ENCODE measurements at regions not wholly inside any gene's neighbourhood (a gene's known extent, or its start where the extent isn't known, plus 50 kb on each side); places are given as distances from the start of the nearest gene placed in this dataset.

- Histone ChIP-seq H3K4me3 (ENCODE audit: low read length) (no peak overlapping the region), H3K27me3 (ENCODE audit: control insufficient read depth, insufficient read depth, low read length) (no peaks in the 10 kb centered on the region), H3K36me3 (ENCODE audit: control insufficient read depth, low read depth, low read length) (no peaks in the 10 kb centered on the region), H3K4me1 (ENCODE audit: control insufficient read depth, low read depth, low read length) (peaks cover 29% of the 10 kb centered on the region), H3K9me3 (ENCODE audit: control insufficient read depth, low read depth, low read length) (no peaks in the 10 kb centered on the region), H3K27ac (ENCODE audit: low read length) (no peak overlapping the region), H3K9ac (ENCODE audit: low read length) (no peak overlapping the region)
These were observed 330.5 kb upstream of the ADGRL2 start for GRCh38 chr1:81470275-81470674.

- Histone ChIP-seq H3K4me1 (ENCODE audit: control insufficient read depth, low read depth, low read length) (peaks cover 43% of the 10 kb centered on the region), H3K4me3 (ENCODE audit: low read length) (no peak overlapping the region), H3K9ac (ENCODE audit: low read length) (no peak overlapping the region), H3K36me3 (ENCODE audit: control insufficient read depth, low read depth, low read length) (no peaks in the 10 kb centered on the region), H3K27ac (ENCODE audit: low read length) (peak overlapping the region; percentile 43), H3K27me3 (ENCODE audit: control insufficient read depth, insufficient read depth, low read length) (no peaks in the 10 kb centered on the region), H3K9me3 (ENCODE audit: control insufficient read depth, low read depth, low read length) (no peaks in the 10 kb centered on the region)
These were observed 333.4 kb upstream of the ADGRL2 start for GRCh38 chr1:81467383-81467782.

- H3K4me3 ChIP-seq (ENCODE audit: low read length): no peak overlapping the region
- H3K9ac ChIP-seq (ENCODE audit: low read length): no peak overlapping the region
- H3K36me3 ChIP-seq (ENCODE audit: control insufficient read depth, low read depth, low read length): no peaks in the 10 kb centered on the region
- H3K27ac ChIP-seq (ENCODE audit: low read length): no peak overlapping the region
- H3K9me3 ChIP-seq (ENCODE audit: control insufficient read depth, low read depth, low read length): no peaks in the 10 kb centered on the region
- H3K27me3 ChIP-seq (ENCODE audit: control insufficient read depth, insufficient read depth, low read length): no peaks in the 10 kb centered on the region
- H3K4me1 ChIP-seq (ENCODE audit: control insufficient read depth, low read depth, low read length): peaks cover 43% of the 10 kb centered on the region
These were observed 333.8 kb upstream of the ADGRL2 start for GRCh38 chr1:81466961-81467360.

- H3K36me3 ChIP-seq (ENCODE audit: control insufficient read depth, low read depth, low read length): no peaks in the 10 kb centered on the region
- peaks cover 33% of the 10 kb centered on the region for H3K4me1 ChIP-seq (ENCODE audit: control insufficient read depth, low read depth, low read length)
- H3K4me3 ChIP-seq (ENCODE audit: low read length): no peak overlapping the region
- no peaks in the 10 kb centered on the region for H3K27me3 ChIP-seq (ENCODE audit: control insufficient read depth, insufficient read depth, low read length)
- no peak overlapping the region for H3K9ac ChIP-seq (ENCODE audit: low read length)
- H3K27ac ChIP-seq (ENCODE audit: low read length): no peak overlapping the region
- H3K9me3 ChIP-seq (ENCODE audit: control insufficient read depth, low read depth, low read length): no peaks in the 10 kb centered on the region
These were observed 336.5 kb upstream of the ADGRL2 start for GRCh38 chr1:81463936-81464837.

- Histone ChIP-seq H3K4me3 (ENCODE audit: low read length) (no peak overlapping the region), H3K27me3 (ENCODE audit: control insufficient read depth, insufficient read depth, low read length) (no peaks in the 10 kb centered on the region), H3K9ac (ENCODE audit: low read length) (no peak overlapping the region), H3K9me3 (ENCODE audit: control insufficient read depth, low read depth, low read length) (no peaks in the 10 kb centered on the region), H3K27ac (ENCODE audit: low read length) (no peak overlapping the region), H3K4me1 (ENCODE audit: control insufficient read depth, low read depth, low read length) (peaks cover 14% of the 10 kb centered on the region), H3K36me3 (ENCODE audit: control insufficient read depth, low read depth, low read length) (no peaks in the 10 kb centered on the region)
These were observed 341.7 kb upstream of the ADGRL2 start for GRCh38 chr1:81459043-81459442.

- H3K9me3 ChIP-seq (ENCODE audit: control insufficient read depth, low read depth, low read length): no peaks in the 10 kb centered on the region
- H3K36me3 ChIP-seq (ENCODE audit: control insufficient read depth, low read depth, low read length): no peaks in the 10 kb centered on the region
- H3K27ac ChIP-seq (ENCODE audit: low read length): no peak overlapping the region
- peaks cover 14% of the 10 kb centered on the region for H3K4me1 ChIP-seq (ENCODE audit: control insufficient read depth, low read depth, low read length)
- H3K27me3 ChIP-seq (ENCODE audit: control insufficient read depth, insufficient read depth, low read length): no peaks in the 10 kb centered on the region
- H3K4me3 ChIP-seq (ENCODE audit: low read length): no peak overlapping the region
- H3K9ac ChIP-seq (ENCODE audit: low read length): no peak overlapping the region
These were observed 342.5 kb upstream of the ADGRL2 start for GRCh38 chr1:81458186-81458585.

- Histone ChIP-seq H3K9me3 (ENCODE audit: control insufficient read depth, low read depth, low read length) (no peaks in the 10 kb centered on the region), H3K4me3 (ENCODE audit: low read length) (no peak overlapping the region), H3K27me3 (ENCODE audit: control insufficient read depth, insufficient read depth, low read length) (no peaks in the 10 kb centered on the region)
These were observed 345.3 kb upstream of the ADGRL2 start for GRCh38 chr1:81455481-81455880.

GRCh38 chr1:81453971-81454370 lies 346.8 kb upstream of the ADGRL2 start:
- Histone ChIP-seq H3K4me1 (ENCODE audit: control insufficient read depth, low read depth, low read length) (peaks cover 23% of the 10 kb centered on the region), H3K9me3 (ENCODE audit: control insufficient read depth, low read depth, low read length) (no peaks in the 10 kb centered on the region), H3K27me3 (ENCODE audit: control insufficient read depth, insufficient read depth, low read length) (no peaks in the 10 kb centered on the region), H3K36me3 (ENCODE audit: control insufficient read depth, low read depth, low read length) (no peaks in the 10 kb centered on the region), H3K4me3 (ENCODE audit: low read length) (no peak overlapping the region), H3K9ac (ENCODE audit: low read length) (no peak overlapping the region), H3K27ac (ENCODE audit: low read length) (no peak overlapping the region)

More at GRCh38 chr1:81455481-81455880, 345.3 kb upstream of the ADGRL2 start:
- H3K27ac ChIP-seq (ENCODE audit: low read length): no peak overlapping the region
- H3K4me1 ChIP-seq (ENCODE audit: control insufficient read depth, low read depth, low read length): peaks cover 23% of the 10 kb centered on the region
- H3K9ac ChIP-seq (ENCODE audit: low read length): no peak overlapping the region
- no peaks in the 10 kb centered on the region for H3K36me3 ChIP-seq (ENCODE audit: control insufficient read depth, low read depth, low read length)

- Histone ChIP-seq H3K4me1 (ENCODE audit: control insufficient read depth, low read depth, low read length) (peaks cover 23% of the 10 kb centered on the region), H3K9ac (ENCODE audit: low read length) (no peak overlapping the region), H3K36me3 (ENCODE audit: control insufficient read depth, low read depth, low read length) (no peaks in the 10 kb centered on the region), H3K27ac (ENCODE audit: low read length) (no peak overlapping the region), H3K9me3 (ENCODE audit: control insufficient read depth, low read depth, low read length) (no peaks in the 10 kb centered on the region), H3K27me3 (ENCODE audit: control insufficient read depth, insufficient read depth, low read length) (no peaks in the 10 kb centered on the region), H3K4me3 (ENCODE audit: low read length) (no peak overlapping the region)
These were observed 347.4 kb upstream of the ADGRL2 start for GRCh38 chr1:81453367-81453703.

- Histone ChIP-seq H3K4me1 (ENCODE audit: control insufficient read depth, low read depth, low read length) (peaks cover 23% of the 10 kb centered on the region), H3K27ac (ENCODE audit: low read length) (no peak overlapping the region), H3K9ac (ENCODE audit: low read length) (no peak overlapping the region), H3K36me3 (ENCODE audit: control insufficient read depth, low read depth, low read length) (no peaks in the 10 kb centered on the region), H3K4me3 (ENCODE audit: low read length) (no peak overlapping the region), H3K9me3 (ENCODE audit: control insufficient read depth, low read depth, low read length) (no peaks in the 10 kb centered on the region), H3K27me3 (ENCODE audit: control insufficient read depth, insufficient read depth, low read length) (no peaks in the 10 kb centered on the region)
These were observed 347.9 kb upstream of the ADGRL2 start for GRCh38 chr1:81452693-81453366.

GRCh38 chr1:81449786-81450185 lies 350.9 kb upstream of the ADGRL2 start:
- H3K9me3 ChIP-seq (ENCODE audit: control insufficient read depth, low read depth, low read length): no peaks in the 10 kb centered on the region
- H3K4me1 ChIP-seq (ENCODE audit: control insufficient read depth, low read depth, low read length): peaks cover 26% of the 10 kb centered on the region
- no peaks in the 10 kb centered on the region for H3K36me3 ChIP-seq (ENCODE audit: control insufficient read depth, low read depth, low read length)
- no peak overlapping the region for H3K27ac ChIP-seq (ENCODE audit: low read length)
- no peak overlapping the region for H3K9ac ChIP-seq (ENCODE audit: low read length)
- H3K27me3 ChIP-seq (ENCODE audit: control insufficient read depth, insufficient read depth, low read length): no peaks in the 10 kb centered on the region
- no peak overlapping the region for H3K4me3 ChIP-seq (ENCODE audit: low read length)

All from iPS-18a (cell line).